Gastrocnemius medialis (tissue), 4 donors: ENCODE measurements at regions not wholly inside any gene's neighbourhood (a gene's known extent, or its start where the extent isn't known, plus 50 kb on each side); places are given as distances from the start of the nearest gene placed in this dataset.

Experiments used
- ATAC-seq, 2 donors: fragments of 150-250 bp; one replicate each; pipeline ENCODE4 v1.9.1; 2016
- DNase-seq, 2 donors: peaks; one replicate each; pipeline ENCODE4 v3.0.0-alpha.2; 2019
- H3K27ac ChIP-seq, 4 donors: fragments of 200-600 bp; sonication (generic); 1 replicate in 1 of 4; 2 replicates in 3 of 4; pipeline ENCODE4 v1.5.1; 2016 to 2018; ENCODE audit warnings: mild to moderate bottlenecking in 2 of 4, moderate library complexity in 1 of 4
- H3K27me3 ChIP-seq, 3 donors: fragments of 200-600 bp; sonication (generic) in 2 of 3; 1 replicate in 1 of 3; 2 replicates in 2 of 3; pipeline versions ENCODE4 v1.5.1 to v1.6.0; 2016 to 2019; ENCODE audit warnings: mild to moderate bottlenecking in 1 of 3, moderate library complexity in 1 of 3
- H3K36me3 ChIP-seq, 2 donors: fragments of 200-600 bp; sonication (generic) in 1 of 2; one replicate each; pipeline ENCODE4 v1.5.1; 2017 to 2018
- H3K4me1 ChIP-seq, 2 donors: fragments of 200-600 bp; sonication (generic) in 1 of 2; one replicate each; pipeline ENCODE4 v1.5.1; 2016 to 2017; ENCODE audit warnings: mild to moderate bottlenecking in 2 of 2
- H3K4me3 ChIP-seq, 4 donors: fragments of 200-600 bp; sonication (generic) in 3 of 4; 1 replicate in 1 of 4; 2 replicates in 3 of 4; pipeline ENCODE4 v1.5.1; 2016 to 2019; ENCODE audit warnings: mild to moderate bottlenecking in 2 of 4
- H3K9me3 ChIP-seq, 3 donors: fragments of 200-600 bp; sonication (generic) in 2 of 3; 1 replicate in 1 of 3; 2 replicates in 2 of 3; pipeline ENCODE4 v1.5.1; 2016 to 2019
- POLR2A ChIP-seq, 2 donors: fragments of 450-650 bp; IDR thresholded peaks; one replicate each; pipeline ENCODE4 v1.6.1; 2017; ENCODE audit warnings: antibody characterized with exemption in 2 of 2, mild to moderate bottlenecking in 2 of 2, moderate library complexity in 2 of 2
- in situ Hi-C, 4 donors: fragments of 200-750 bp; cut with MboI; loops; one replicate each; pipeline versions ENCODE4 v1.15.0 to v1.8.0; 2017; ENCODE audit warnings: low sequenced_read_pairs in 4 of 4
- intact Hi-C: fragments of 100-400 bp; cut with DNase I; formaldehyde crosslinking; loops from one replicate; pipeline ENCODE4 v1.15.1; 2023; ENCODE audit warnings: low total_unique reads
- TF ChIP-seq, protein P1 (sequence below), 5 experiments: fragments of 450-650 bp in 3 of 5; fragments of 200-600 bp in 2 of 5; sonication (generic) in 2 of 5; IDR thresholded peaks in 4 of 5; conservative IDR thresholded peaks in 1 of 5; 1 replicate in 4 of 5; 2 replicates in 1 of 5; pipeline ENCODE4 v1.5.1; 2016 to 2019; ENCODE audit warnings: antibody characterized with exemption in 5 of 5, mild to moderate bottlenecking in 3 of 5, moderate library complexity in 3 of 5

GRCh38 chr16:13809765-13810164 lies 110.2 kb upstream of the ERCC4 start:
- Histone ChIP-seq H3K9me3 (no peaks in the 10 kb centered on the region), H3K27ac (no peak overlapping the region), H3K4me1 (no peaks in the 10 kb centered on the region), H3K36me3 (no peaks in the 10 kb centered on the region), H3K4me3 (no peak overlapping the region), H3K27me3 (peaks cover 0 to 4% (median 0%) of the 10 kb centered on the region in 3 donors)
- no peak for TF ChIP-seq POLR2A (IDR thresholded peaks at IDR 0.05)
- TF ChIP-seq, protein P1, sequence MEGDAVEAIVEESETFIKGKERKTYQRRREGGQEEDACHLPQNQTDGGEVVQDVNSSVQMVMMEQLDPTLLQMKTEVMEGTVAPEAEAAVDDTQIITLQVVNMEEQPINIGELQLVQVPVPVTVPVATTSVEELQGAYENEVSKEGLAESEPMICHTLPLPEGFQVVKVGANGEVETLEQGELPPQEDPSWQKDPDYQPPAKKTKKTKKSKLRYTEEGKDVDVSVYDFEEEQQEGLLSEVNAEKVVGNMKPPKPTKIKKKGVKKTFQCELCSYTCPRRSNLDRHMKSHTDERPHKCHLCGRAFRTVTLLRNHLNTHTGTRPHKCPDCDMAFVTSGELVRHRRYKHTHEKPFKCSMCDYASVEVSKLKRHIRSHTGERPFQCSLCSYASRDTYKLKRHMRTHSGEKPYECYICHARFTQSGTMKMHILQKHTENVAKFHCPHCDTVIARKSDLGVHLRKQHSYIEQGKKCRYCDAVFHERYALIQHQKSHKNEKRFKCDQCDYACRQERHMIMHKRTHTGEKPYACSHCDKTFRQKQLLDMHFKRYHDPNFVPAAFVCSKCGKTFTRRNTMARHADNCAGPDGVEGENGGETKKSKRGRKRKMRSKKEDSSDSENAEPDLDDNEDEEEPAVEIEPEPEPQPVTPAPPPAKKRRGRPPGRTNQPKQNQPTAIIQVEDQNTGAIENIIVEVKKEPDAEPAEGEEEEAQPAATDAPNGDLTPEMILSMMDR (IDR thresholded peaks at IDR 0.05 in 4 of 5, conservative IDR thresholded peaks at IDR 0.05 in 1 of 5): no peak
- no peak for ATAC-seq
- in situ Hi-C loops (no loop called here), intact Hi-C loops (no loop called here)
- DNase-seq: no peak

DNA sequence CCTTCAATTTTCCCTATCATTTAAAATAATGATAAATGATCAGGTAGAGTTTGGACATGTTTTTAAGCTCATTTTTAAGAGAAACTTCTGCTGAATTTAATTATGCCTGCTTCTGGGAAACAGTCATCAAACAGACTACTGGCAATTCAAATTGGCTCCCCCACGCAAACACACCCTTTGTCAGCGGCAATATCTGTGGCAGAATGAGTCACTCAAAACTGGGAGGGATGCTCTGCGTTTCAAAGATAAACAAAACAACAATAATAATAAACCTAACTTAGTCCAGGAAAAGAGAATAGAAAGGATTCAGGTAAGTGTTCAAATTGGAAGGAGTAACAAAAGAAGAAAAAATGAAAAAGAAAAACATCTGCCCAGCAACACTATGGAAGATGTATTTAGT lies 108.1 kb upstream of the ERCC4 start:
- ATAC-seq (no peak), DNase-seq (no peak)
- H3K36me3 ChIP-seq: no peaks in the 10 kb centered on the region
- no peaks in the 10 kb centered on the region for H3K9me3 ChIP-seq
- TF ChIP-seq, protein P1 (IDR thresholded peaks at IDR 0.05 in 4 of 5, conservative IDR thresholded peaks at IDR 0.05 in 1 of 5): no peak
- TF ChIP-seq POLR2A (IDR thresholded peaks at IDR 0.05): no peak
- no peak overlapping the region for H3K27ac ChIP-seq
- H3K4me1 ChIP-seq: no peaks in the 10 kb centered on the region
- in situ Hi-C loops (no loop called here), intact Hi-C loops (no loop called here)
- no peak overlapping the region for H3K4me3 ChIP-seq
- peaks cover 0 to 4% (median 0%) of the 10 kb centered on the region in 3 donors for H3K27me3 ChIP-seq

DNA sequence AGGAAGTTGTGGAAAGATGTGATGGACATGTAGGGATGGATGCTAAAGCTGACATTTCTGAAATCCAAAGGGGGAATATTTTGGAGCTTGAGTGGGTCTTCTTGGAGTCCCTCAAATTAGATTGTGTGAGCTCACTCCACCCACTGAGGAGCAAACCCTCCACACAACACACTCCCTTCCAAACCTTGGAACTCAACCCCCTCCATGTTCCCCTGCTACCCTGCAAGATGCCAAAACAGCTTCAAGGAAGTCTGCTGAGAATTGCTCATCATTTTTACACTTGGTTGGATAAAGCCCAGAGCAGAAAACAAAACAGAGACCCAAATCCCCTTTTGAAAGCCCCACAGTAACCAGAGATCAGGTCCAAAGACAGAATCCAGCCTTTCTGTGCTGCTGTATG lies 103.3 kb upstream of the ERCC4 start:
- Histone ChIP-seq H3K27me3 (no peaks in the 10 kb centered on the region), H3K27ac (no peak overlapping the region), H3K4me1 (no peaks in the 10 kb centered on the region), H3K36me3 (no peaks in the 10 kb centered on the region), H3K4me3 (no peak overlapping the region), H3K9me3 (no peaks in the 10 kb centered on the region)
- TF ChIP-seq, protein P1 (IDR thresholded peaks at IDR 0.05 in 4 of 5, conservative IDR thresholded peaks at IDR 0.05 in 1 of 5): no peak
- TF ChIP-seq POLR2A (IDR thresholded peaks at IDR 0.05): no peak
- intact Hi-C loops: no loop called here
- DNase-seq (no peak), ATAC-seq (no peak)
- in situ Hi-C loops: no loop called here

- Histone ChIP-seq H3K27ac (no peak overlapping the region), H3K27me3 (no peaks in the 10 kb centered on the region), H3K4me3 (no peak overlapping the region), H3K36me3 (no peaks in the 10 kb centered on the region), H3K4me1 (no peaks in the 10 kb centered on the region), H3K9me3 (no peaks in the 10 kb centered on the region)
- TF ChIP-seq, protein P1 (IDR thresholded peaks at IDR 0.05 in 4 of 5, conservative IDR thresholded peaks at IDR 0.05 in 1 of 5): no peak
- no peak for TF ChIP-seq POLR2A (IDR thresholded peaks at IDR 0.05)
- DNase-seq (no peak), ATAC-seq (no peak)
- in situ Hi-C loops: no loop called here
- intact Hi-C loops: no loop called here
Measured at GRCh38 chr16:13823501-13823900, 96.5 kb upstream of the ERCC4 start.

GRCh38 chr16:13829697-13830299 lies 90.2 kb upstream of the ERCC4 start:
- no peak for TF ChIP-seq POLR2A (IDR thresholded peaks at IDR 0.05)
- TF ChIP-seq, protein P1 (IDR thresholded peaks at IDR 0.05 in 4 of 5, conservative IDR thresholded peaks at IDR 0.05 in 1 of 5): no peak
- Histone ChIP-seq H3K27ac (no peak overlapping the region), H3K9me3 (no peaks in the 10 kb centered on the region), H3K4me3 (no peak overlapping the region), H3K36me3 (no peaks in the 10 kb centered on the region), H3K4me1 (no peaks in the 10 kb centered on the region), H3K27me3 (no peaks in the 10 kb centered on the region)
- intact Hi-C loops: no loop called here
- in situ Hi-C loops: no loop called here
- DNase-seq (no peak), ATAC-seq (no peak)
